Body of pancreas (tissue), 4 donors: ENCODE measurements at regions not wholly inside any gene's neighbourhood (a gene's known extent, or its start where the extent isn't known, plus 50 kb on each side); places are given as distances from the start of the nearest gene placed in this dataset.

ENCODE experiments used
- CTCF ChIP-seq, 7 experiments: fragments of 450-650 bp in 4 of 7; fragments of 200-600 bp in 3 of 7; sonication (generic) in 3 of 7; IDR thresholded peaks; one replicate each; pipeline ENCODE4 v1.5.1; 2016 to 2019; ENCODE audit warnings: antibody characterized with exemption in 7 of 7
- POLR2A ChIP-seq, 3 donors: fragments of 450-650 bp; IDR thresholded peaks; one replicate each; pipeline ENCODE4 v1.6.1; 2016; ENCODE audit warnings: antibody characterized with exemption in 3 of 3, mild to moderate bottlenecking in 2 of 3

GRCh38 chr2:225765820-225766219, 366.3 kb downstream of the NYAP2 start:
- TF ChIP-seq CTCF (IDR thresholded peaks at IDR 0.05) (no peak), POLR2A (IDR thresholded peaks at IDR 0.05) (no peak)
